ENCODE measurements at regions not wholly inside any gene's neighbourhood (a gene's known extent, or its start where the extent isn't known, plus 50 kb on each side); places are given as distances from the start of the nearest gene placed in this dataset.

GRCh38 chr5:152514827-152515397, 109.8 kb upstream of the NMUR2 start:
- no peaks in the 10 kb centered on the region for H3K36me3 ChIP-seq
- H3K27me3 ChIP-seq: no peaks in the 10 kb centered on the region; the same call in 1 of the 2 replicates
- H3K4me3 ChIP-seq (ENCODE audit: low read depth, low read length): no peak overlapping the region
- no peaks in the 10 kb centered on the region for H3K9me3 ChIP-seq
- DNase-seq: no peak
- no peaks in the 10 kb centered on the region for H3K4me1 ChIP-seq
- peak; percentile 47 for TF ChIP-seq CTCF (IDR thresholded peaks at IDR 0.05; ENCODE audit: low read depth, low read length)

- Histone ChIP-seq H3K9me3 (no peaks in the 10 kb centered on the region), H3K27me3 (no peaks in the 10 kb centered on the region), H3K36me3 (no peaks in the 10 kb centered on the region), H3K4me1 (no peaks in the 10 kb centered on the region), H3K4me3 (ENCODE audit: low read depth, low read length) (no peak overlapping the region)
- DNase-seq: no peak
- TF ChIP-seq CTCF (IDR thresholded peaks at IDR 0.05; ENCODE audit: low read depth, low read length): no peak
Measured at GRCh38 chr5:152523964-152524363, 118.9 kb upstream of the NMUR2 start.

GRCh38 chr5:152527358-152528052, 122.4 kb upstream of the NMUR2 start:
- no peaks in the 10 kb centered on the region for H3K27me3 ChIP-seq
- no peak for TF ChIP-seq CTCF (IDR thresholded peaks at IDR 0.05; ENCODE audit: low read depth, low read length)
- H3K9me3 ChIP-seq: no peaks in the 10 kb centered on the region
- no peaks in the 10 kb centered on the region for H3K4me1 ChIP-seq
- H3K36me3 ChIP-seq: no peaks in the 10 kb centered on the region
- no peak for DNase-seq
- H3K4me3 ChIP-seq (ENCODE audit: low read depth, low read length): no peak overlapping the region

- no peak overlapping the region for H3K4me3 ChIP-seq (ENCODE audit: low read depth, low read length)
- H3K27me3 ChIP-seq: no peaks in the 10 kb centered on the region
- no peaks in the 10 kb centered on the region for H3K9me3 ChIP-seq
- H3K4me1 ChIP-seq: no peaks in the 10 kb centered on the region
- H3K36me3 ChIP-seq: no peaks in the 10 kb centered on the region
- TF ChIP-seq CTCF (IDR thresholded peaks at IDR 0.05; ENCODE audit: low read depth, low read length): no peak
- no peak for DNase-seq
Measured at GRCh38 chr5:152529440-152529839, 124.4 kb upstream of the NMUR2 start.

GRCh38 chr5:152532714-152533113, 127.6 kb upstream of the NMUR2 start:
- DNase-seq: no peak
- H3K4me1 ChIP-seq: no peaks in the 10 kb centered on the region
- H3K27me3 ChIP-seq: no peaks in the 10 kb centered on the region
- H3K9me3 ChIP-seq: no peaks in the 10 kb centered on the region
- H3K4me3 ChIP-seq (ENCODE audit: low read depth, low read length): no peak overlapping the region
- TF ChIP-seq CTCF (IDR thresholded peaks at IDR 0.05; ENCODE audit: low read depth, low read length): peak; percentile 53
- H3K36me3 ChIP-seq: no peaks in the 10 kb centered on the region

GRCh38 chr5:152534641-152535040, 129.6 kb upstream of the NMUR2 start:
- no peak overlapping the region for H3K4me3 ChIP-seq (ENCODE audit: low read depth, low read length)
- no peak for DNase-seq
- H3K9me3 ChIP-seq: no peaks in the 10 kb centered on the region

More at GRCh38 chr5:152534641-152535040, 129.6 kb upstream of the NMUR2 start:
- Histone ChIP-seq H3K4me1 (no peaks in the 10 kb centered on the region), H3K36me3 (no peaks in the 10 kb centered on the region), H3K27me3 (no peaks in the 10 kb centered on the region)
- TF ChIP-seq CTCF (IDR thresholded peaks at IDR 0.05; ENCODE audit: low read depth, low read length): no peak

Data from BE2C (cell line).